ENCODE measurements at regions not wholly inside any gene's neighbourhood (a gene's known extent, or its start where the extent isn't known, plus 50 kb on each side); places are given as distances from the start of the nearest gene placed in this dataset.

DNA sequence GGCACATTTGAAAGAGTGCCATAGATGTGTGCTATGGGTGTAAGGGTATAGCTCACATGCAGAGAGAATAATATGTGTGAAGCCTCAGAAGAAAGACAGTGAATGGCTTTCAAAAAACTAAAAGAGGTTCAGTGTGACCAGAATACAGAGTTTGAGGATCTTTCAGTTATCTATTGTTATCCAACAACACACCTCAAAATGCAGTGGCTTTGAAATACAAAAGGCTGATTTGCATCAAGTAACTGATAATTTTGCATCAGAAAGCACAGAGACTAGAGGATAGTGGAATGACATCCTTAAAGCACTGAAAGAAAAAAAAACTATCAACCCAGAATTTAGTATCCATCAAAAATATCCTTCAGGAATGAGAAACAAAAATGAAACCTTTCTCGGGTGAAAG, 131.6 kb upstream of the IGF1 start:
- no peak overlapping the region for H3K27ac ChIP-seq
- no peak overlapping the region for H3K4me3 ChIP-seq

GRCh38 chr12:102609996-102610395, 129.6 kb upstream of the IGF1 start:
- no peak overlapping the region for H3K27ac ChIP-seq
- H3K4me3 ChIP-seq, result no peak overlapping the region

DNA sequence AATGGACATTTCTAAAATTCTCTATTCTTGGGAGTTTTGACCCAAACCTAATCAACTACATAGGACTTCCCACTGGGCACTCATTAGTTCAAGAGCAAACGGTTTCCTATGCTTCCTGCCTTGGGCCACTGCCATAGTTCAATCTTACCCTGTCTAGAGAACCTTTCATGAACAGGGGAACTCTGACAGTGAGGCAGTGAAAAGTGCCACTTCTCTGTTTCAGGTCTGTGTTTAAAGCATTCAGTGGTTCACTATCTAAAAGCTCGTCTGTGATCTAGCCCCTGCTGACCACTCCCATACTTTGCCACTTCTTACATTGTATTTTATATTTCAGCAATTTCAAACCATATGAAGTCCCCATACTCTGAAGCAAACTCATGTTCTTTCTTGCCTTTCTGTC, 122.7 kb upstream of the IGF1 start:
- Histone ChIP-seq H3K27ac (no peak overlapping the region), H3K4me3 (no peak overlapping the region)

- H3K27ac ChIP-seq, result no peak overlapping the region
- no peak overlapping the region for H3K4me3 ChIP-seq
Observed at GRCh38 chr12:102602521-102602920, 122.2 kb upstream of the IGF1 start.

- H3K27ac ChIP-seq, result no peak overlapping the region
- no peak overlapping the region for H3K4me3 ChIP-seq
Observed at GRCh38 chr12:102601621-102602020, 121.3 kb upstream of the IGF1 start.

DNA sequence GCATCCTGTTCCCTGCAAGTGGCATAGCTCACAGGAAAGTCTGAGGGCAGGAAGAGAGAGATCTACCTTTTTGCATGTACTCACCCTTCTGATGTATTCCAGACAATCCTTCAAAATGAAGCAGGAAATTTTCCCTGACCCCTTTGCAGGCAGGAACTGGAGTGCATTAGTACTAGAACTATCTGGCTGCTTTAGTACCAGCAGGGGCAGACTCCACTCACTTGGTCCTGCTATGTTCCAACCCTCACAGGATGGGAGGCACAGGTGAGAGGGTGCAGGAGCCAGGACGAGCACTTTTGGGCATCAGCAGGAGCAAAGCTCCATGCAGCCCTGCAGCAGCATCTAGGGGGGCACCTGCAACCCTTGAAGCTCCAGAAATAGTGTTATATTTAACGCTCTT, 116.3 kb upstream of the IGF1 start:
- H3K27ac ChIP-seq, result no peak overlapping the region
- no peak overlapping the region for H3K4me3 ChIP-seq

GRCh38 chr12:102596031-102596430, 115.7 kb upstream of the IGF1 start:
- no peak overlapping the region for H3K4me3 ChIP-seq
- no peak overlapping the region for H3K27ac ChIP-seq

GRCh38 chr12:102595315-102595714, 115.0 kb upstream of the IGF1 start:
- H3K27ac ChIP-seq, result no peak overlapping the region
- H3K4me3 ChIP-seq, result no peak overlapping the region

GRCh38 chr12:102593134-102593533, 112.8 kb upstream of the IGF1 start:
- no peak overlapping the region for H3K4me3 ChIP-seq
- H3K27ac ChIP-seq, result no peak overlapping the region

- Histone ChIP-seq H3K4me3 (no peak overlapping the region), H3K27ac (no peak overlapping the region)
Observed at GRCh38 chr12:102592134-102592533, 111.8 kb upstream of the IGF1 start.

DNA sequence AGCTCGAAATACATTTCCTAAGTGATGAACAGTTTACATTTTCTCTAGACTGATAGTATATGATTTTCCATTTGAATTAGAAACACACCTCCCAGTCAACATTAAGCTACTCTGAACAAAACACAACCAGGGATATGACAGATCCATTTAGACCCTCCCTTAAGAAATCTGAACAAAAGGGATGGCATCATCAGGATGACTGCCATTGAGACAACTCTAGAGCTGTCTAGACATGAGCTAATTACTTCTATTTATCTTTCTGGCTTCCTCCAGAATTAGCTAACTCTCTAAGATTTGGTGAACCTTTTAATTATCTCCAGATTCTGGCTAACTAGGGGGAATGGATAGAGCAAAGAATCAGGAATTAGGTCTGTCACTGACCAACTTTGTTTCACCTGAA, 92.9 kb upstream of the IGF1 start:
- H3K4me3 ChIP-seq, result no peak overlapping the region
- no peak overlapping the region for H3K27ac ChIP-seq

DNA sequence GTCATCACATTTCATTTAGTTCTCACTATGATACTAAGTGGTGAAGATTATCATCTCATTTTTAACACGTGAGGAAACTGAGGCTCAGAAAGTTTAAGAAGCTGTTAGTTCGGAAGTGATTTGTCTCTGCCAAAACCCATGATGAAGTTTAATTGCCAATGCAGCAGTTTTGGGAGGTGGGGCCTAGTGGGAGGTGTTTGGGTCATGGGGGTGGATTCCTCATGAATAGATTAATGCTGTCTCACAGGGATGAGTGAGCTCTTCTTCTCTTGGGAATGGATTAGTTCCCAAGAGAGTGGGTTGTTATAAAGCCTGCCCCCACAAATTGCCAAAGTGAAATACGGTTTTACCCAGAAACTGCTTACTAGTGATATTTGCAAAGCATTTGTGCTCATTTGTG, 91.5 kb upstream of the IGF1 start:
- Histone ChIP-seq H3K4me3 (no peak overlapping the region), H3K27ac (no peak overlapping the region)

GRCh38 chr12:102570256-102570655, 89.9 kb upstream of the IGF1 start:
- H3K4me3 ChIP-seq, result no peak overlapping the region

DNA sequence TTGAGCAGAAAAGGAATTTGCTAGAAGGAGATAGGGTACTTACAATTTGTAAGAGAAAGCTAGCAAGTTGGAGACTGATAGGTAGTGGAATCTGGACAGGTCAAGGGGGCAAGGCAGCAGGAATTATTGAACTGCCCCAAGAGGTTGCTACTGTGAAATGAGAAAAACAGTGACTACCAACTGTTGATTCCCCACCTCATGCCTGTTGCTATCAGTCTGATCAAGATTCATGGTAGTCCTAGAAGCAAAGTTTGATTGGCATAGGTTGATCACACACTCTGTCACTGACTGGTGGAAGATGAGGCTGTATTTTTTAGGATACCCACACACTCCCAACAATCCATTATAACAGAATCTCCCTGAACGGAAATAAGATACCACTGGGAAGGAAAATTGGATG, 89.4 kb upstream of the IGF1 start:
- no peak overlapping the region for H3K27ac ChIP-seq
- no peak overlapping the region for H3K4me3 ChIP-seq

More at GRCh38 chr12:102570256-102570655, 89.9 kb upstream of the IGF1 start:
- H3K27ac ChIP-seq, result no peak overlapping the region

- no peak overlapping the region for H3K4me3 ChIP-seq
- no peak overlapping the region for H3K27ac ChIP-seq
Observed at GRCh38 chr12:102568276-102568675, 87.9 kb upstream of the IGF1 start.

GRCh38 chr12:102567031-102567985, 86.9 kb upstream of the IGF1 start:
- Histone ChIP-seq H3K27ac (no peak overlapping the region), H3K4me3 (no peak overlapping the region)

GRCh38 chr12:102565555-102565954, 85.2 kb upstream of the IGF1 start:
- H3K4me3 ChIP-seq, result no peak overlapping the region
- H3K27ac ChIP-seq, result no peak overlapping the region

DNA sequence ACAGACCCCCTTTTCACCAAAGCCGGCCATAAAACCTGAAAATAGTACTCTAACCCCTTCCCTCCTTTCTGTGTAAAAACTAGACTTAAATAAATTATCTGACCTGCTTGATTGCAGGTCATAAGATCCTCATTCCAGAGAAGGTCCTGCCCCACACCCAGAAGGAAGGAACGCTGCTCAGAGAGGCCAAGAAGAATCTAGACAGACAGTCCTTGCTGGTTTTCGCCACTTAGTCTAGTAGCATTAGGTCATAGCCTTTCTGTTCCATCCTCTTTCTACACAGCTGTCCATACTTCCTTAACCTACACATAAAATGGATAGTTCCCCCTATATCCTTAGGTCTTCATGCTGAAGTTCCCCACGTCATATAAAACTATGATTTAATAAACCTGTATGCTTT, 83.7 kb upstream of the IGF1 start:
- Histone ChIP-seq H3K4me3 (no peak overlapping the region), H3K27ac (no peak overlapping the region)

DNA sequence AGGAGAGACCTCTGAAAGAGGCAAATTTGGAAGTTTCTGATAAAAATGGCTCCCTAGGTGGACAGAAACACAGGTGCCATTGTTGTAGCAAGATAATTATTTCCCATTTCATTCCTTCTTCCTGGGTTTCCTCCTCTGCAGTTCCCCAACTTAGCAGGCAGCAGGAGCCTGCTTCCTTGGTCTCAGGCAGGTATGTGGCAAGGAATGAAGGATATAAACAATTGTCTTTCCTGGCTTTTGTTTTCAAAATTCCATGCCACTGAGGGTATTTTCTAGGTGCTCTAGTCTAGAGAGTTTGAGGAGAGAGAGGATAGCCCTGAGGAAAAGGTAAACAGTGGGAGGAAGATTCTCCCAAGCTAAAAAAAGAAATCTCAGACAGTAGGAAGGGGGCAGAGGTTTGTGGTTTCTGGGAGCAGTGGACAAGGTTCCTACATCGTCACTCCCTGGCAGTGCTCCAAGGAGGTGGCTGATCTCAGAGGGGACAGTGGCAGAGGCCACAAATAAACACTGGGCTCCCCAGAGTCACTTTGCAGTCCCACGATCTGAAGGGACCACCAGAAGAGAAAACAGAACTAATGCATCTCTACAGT, 82.6 kb upstream of the IGF1 start:
- Histone ChIP-seq H3K4me3 (no peak overlapping the region), H3K27ac (no peak overlapping the region)

DNA sequence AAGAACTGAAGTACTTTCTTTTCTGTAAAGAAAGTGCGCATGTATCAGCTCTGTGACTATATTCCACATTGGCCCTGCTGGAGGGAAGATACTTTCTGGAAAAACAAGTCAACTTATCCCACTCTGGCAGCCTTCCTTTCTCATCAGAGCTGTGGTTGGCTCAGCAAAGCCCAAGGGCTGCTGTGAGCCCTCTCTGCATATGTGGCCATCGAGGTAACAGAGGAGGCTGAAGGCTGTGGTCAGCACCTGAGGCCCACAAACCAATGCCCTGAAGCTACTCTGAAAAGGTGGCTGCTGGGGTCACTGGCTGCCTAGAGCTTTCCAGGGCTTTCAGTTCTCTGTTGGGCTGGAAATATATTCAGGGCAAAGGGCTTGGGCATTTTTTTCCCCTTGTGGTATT, 70.8 kb upstream of the IGF1 start:
- no peak overlapping the region for H3K4me3 ChIP-seq

DNA sequence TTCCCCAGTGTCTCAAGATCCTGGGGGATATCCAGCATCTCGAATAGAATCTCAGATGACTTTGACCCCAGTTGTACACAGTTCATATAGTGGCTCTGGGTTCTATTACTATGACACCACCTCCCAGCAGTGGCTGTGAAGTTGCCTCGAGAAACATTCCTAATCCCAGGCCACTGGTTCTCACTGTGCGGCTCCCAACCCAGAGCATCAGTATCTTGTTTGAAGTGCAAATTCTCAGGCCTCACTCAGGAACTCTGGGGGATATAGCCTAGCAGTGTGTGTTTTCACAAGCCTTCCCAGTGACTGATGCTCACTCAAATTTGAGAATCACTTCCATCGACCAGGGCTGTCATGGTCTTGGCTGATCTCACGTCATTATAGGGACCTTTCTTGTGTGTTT, 69.3 kb upstream of the IGF1 start:
- Histone ChIP-seq H3K4me3 (no peak overlapping the region), H3K27ac (no peak overlapping the region)

More for the DNA sequence above, 70.8 kb upstream of the IGF1 start:
- H3K27ac ChIP-seq, result no peak overlapping the region
